Body of pancreas (tissue), 4 donors: ENCODE measurements at regions not wholly inside any gene's neighbourhood (a gene's known extent, or its start where the extent isn't known, plus 50 kb on each side); places are given as distances from the start of the nearest gene placed in this dataset.

Experiments
- CTCF ChIP-seq, 7 experiments: fragments of 450-650 bp in 4 of 7; fragments of 200-600 bp in 3 of 7; sonication (generic) in 3 of 7; IDR thresholded peaks; one replicate each; pipeline ENCODE4 v1.5.1; 2016 to 2019; ENCODE audit warnings: antibody characterized with exemption in 7 of 7
- POLR2A ChIP-seq, 3 donors: fragments of 450-650 bp; IDR thresholded peaks; one replicate each; pipeline ENCODE4 v1.6.1; 2016; ENCODE audit warnings: antibody characterized with exemption in 3 of 3, mild to moderate bottlenecking in 2 of 3

- TF ChIP-seq CTCF (IDR thresholded peaks at IDR 0.05) (no peak), POLR2A (IDR thresholded peaks at IDR 0.05) (no peak)
These were observed 184.4 kb upstream of the EEA1 start for GRCh38 chr12:93113317-93114006.
